Small intestine (tissue), 7 donors: ENCODE measurements at regions not wholly inside any gene's neighbourhood (a gene's known extent, or its start where the extent isn't known, plus 50 kb on each side); places are given as distances from the start of the nearest gene placed in this dataset.

Experiments used
- DNase-seq, 2 donors: peaks; one replicate each; pipeline versions ENCODE4 v3.0.0 to v3.0.0-alpha.2; 2013
- FAIRE-seq: peaks from 2 replicates; lab custom pipeline; 2012; peaks lifted over from hg19 to GRCh38; lab: Jason Lieb, UNC
- H3K27ac ChIP-seq, 3 donors: one replicate each; pipeline ENCODE4 v1.5.1; 2013; ENCODE audit warnings: low read length in 2 of 3, mild to moderate bottlenecking in 2 of 3, control low read depth in 1 of 3, inconsistent platforms in 1 of 3, low read depth in 1 of 3, moderate library complexity in 1 of 3
- H3K27me3 ChIP-seq, 3 donors: one replicate each; pipeline ENCODE4 v1.6.1; 2013; ENCODE audit warnings: low read length in 3 of 3, inconsistent platforms in 1 of 3; ENCODE audit not compliant: control insufficient read depth in 3 of 3, insufficient read depth in 3 of 3
- H3K36me3 ChIP-seq, 3 donors: one replicate each; pipeline ENCODE4 v1.6.1; 2013; ENCODE audit warnings: low read length in 3 of 3, inconsistent platforms in 1 of 3, low read depth in 1 of 3, mild to moderate bottlenecking in 1 of 3, moderate library complexity in 1 of 3; ENCODE audit not compliant: control insufficient read depth in 3 of 3, insufficient read depth in 2 of 3
- H3K4me1 ChIP-seq, 3 donors: one replicate each; pipeline ENCODE4 v1.6.1; 2013; ENCODE audit warnings: low read length in 2 of 3, inconsistent platforms in 1 of 3, low read depth in 1 of 3, mild to moderate bottlenecking in 1 of 3, moderate library complexity in 1 of 3; ENCODE audit not compliant: control insufficient read depth in 3 of 3, insufficient read depth in 2 of 3
- H3K4me3 ChIP-seq, 3 donors: one replicate each; pipeline ENCODE4 v1.5.1; 2013; ENCODE audit warnings: low read length in 3 of 3, control low read depth in 1 of 3, inconsistent platforms in 1 of 3, low read depth in 1 of 3, mild to moderate bottlenecking in 1 of 3, moderate library complexity in 1 of 3
- H3K9me3 ChIP-seq, 2 donors: one replicate each; pipeline ENCODE4 v1.6.1; 2013; ENCODE audit warnings: low read depth in 1 of 2, low read length in 1 of 2; ENCODE audit not compliant: control insufficient read depth in 2 of 2, insufficient read depth in 1 of 2
- WGBS, 3 donors: extraction: QIAGEN DNeasy Blood & Tissue Kit; methylation state at CpG; one replicate each; pipeline ENCODE4 v1.1.7; 2013; 5-methylcytosine and 5-hydroxymethylcytosine counted together
- donor health status: healthy with polysubstance abuse.
- donor health status: control.
- donor health status: control.
- donor health status: Bipolar disorder and iron deficiency.
- donor health status: healthy.

DNA sequence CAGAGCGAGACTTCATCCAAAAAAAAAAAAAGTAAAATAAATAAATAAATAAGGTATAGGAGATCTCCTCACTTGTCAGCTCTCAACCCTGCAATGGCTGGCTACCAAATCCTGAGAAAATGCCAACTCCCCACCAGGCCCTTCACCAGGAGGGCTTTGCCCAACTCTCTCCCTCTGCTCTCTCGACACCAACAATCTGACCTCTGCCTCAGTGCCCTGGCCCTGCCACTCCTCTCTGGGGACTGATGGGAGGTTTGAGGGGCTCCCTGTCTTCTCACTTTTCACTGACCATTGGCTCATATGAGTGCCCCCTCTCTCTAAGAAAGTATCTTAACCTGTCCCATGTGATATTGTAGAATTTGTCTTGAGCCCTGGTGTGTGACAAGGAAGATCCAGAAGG, 52.6 kb upstream of the SH3PXD2B start:
- Histone ChIP-seq H3K4me3 (no peak overlapping the region), H3K27ac (no peak overlapping the region), H3K4me1 (no peaks in the 10 kb centered on the region), H3K36me3 (no peaks in the 10 kb centered on the region), H3K27me3 (no peaks in the 10 kb centered on the region), H3K9me3 (no peaks in the 10 kb centered on the region)
- WGBS, 3 donors, result 89 to 94% (median 92%) methylated on average over 2 of the region's 2 CpGs
- DNase-seq (no peak), FAIRE-seq (no peak)

DNA sequence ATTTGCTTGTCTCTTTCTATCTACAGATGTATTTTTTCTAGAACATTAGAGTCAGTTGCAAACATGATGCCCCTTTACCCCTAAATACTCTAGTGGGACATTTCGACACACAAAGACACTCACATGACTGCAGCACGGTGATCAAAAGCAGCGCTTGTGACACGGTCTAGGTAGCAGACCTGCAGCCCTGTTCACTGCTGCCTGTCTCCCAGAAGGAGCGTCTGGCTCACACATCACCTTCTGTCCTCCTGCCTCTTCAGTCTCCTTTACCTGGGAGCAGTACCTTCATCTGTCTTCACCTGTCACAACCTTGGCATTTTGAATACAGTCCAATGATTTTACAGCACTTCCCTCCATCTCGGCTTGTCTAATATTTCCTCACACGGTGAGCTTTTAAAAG, 51.9 kb upstream of the SH3PXD2B start:
- Histone ChIP-seq H3K36me3 (no peaks in the 10 kb centered on the region), H3K4me3 (no peak overlapping the region), H3K9me3 (no peaks in the 10 kb centered on the region), H3K27me3 (no peaks in the 10 kb centered on the region), H3K4me1 (no peaks in the 10 kb centered on the region), H3K27ac (no peak overlapping the region)
- 55 to 70% (median 59%) methylated on average over 7 of the region's 7 CpGs for WGBS, 3 donors
- DNase-seq, result no peak
- FAIRE-seq, result no peak

DNA sequence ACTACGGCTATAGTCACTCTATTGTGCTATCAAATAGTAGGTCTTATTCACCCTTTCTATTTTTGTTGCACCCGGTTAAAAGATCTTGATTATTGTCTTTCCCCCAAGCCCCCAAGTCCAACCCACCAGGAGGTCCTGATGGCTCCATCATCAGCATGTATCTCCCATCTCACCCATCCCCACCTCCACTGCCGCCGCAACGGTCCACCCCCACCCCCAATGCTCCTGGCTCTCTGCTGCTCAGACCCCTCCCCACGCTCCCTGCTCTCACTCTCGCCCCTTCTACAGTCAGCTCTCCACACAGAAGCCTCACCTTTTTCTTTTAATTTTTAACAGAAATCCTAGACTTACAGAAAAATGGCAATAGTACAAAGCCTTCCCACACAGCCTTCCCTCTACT, 51.5 kb upstream of the SH3PXD2B start:
- Histone ChIP-seq H3K4me3 (no peak overlapping the region), H3K9me3 (no peaks in the 10 kb centered on the region), H3K4me1 (no peaks in the 10 kb centered on the region), H3K27me3 (no peaks in the 10 kb centered on the region), H3K36me3 (no peaks in the 10 kb centered on the region), H3K27ac (no peak overlapping the region)
- FAIRE-seq (no peak), DNase-seq (no peak)
- 68 to 89% (median 81%) methylated on average over 7 of the region's 7 CpGs for WGBS, 3 donors

DNA sequence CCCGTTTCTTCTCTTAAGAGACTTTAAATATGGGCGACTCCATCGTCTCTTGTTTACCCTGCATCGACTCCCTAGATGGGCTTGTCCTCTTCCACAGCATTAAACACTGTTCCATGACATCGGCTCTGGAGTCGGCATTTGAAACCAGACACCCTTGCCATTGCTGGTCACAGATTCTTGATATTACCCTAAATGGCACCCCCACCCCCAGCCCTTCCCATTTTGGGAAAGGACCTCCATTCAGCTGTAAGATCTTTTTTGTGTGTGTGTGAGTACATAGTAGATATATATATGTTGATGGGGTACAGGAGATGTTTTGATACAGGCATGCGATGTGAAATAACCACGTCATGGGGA, 51.1 kb upstream of the SH3PXD2B start:
- Histone ChIP-seq H3K27ac (no peak overlapping the region), H3K36me3 (no peaks in the 10 kb centered on the region), H3K4me3 (no peak overlapping the region), H3K9me3 (no peaks in the 10 kb centered on the region), H3K4me1 (no peaks in the 10 kb centered on the region), H3K27me3 (no peaks in the 10 kb centered on the region)
- 81 to 82% (median 82%) methylated on average over 8 of the region's 8 CpGs for WGBS, 3 donors
- FAIRE-seq (no peak), DNase-seq (no peak)

DNA sequence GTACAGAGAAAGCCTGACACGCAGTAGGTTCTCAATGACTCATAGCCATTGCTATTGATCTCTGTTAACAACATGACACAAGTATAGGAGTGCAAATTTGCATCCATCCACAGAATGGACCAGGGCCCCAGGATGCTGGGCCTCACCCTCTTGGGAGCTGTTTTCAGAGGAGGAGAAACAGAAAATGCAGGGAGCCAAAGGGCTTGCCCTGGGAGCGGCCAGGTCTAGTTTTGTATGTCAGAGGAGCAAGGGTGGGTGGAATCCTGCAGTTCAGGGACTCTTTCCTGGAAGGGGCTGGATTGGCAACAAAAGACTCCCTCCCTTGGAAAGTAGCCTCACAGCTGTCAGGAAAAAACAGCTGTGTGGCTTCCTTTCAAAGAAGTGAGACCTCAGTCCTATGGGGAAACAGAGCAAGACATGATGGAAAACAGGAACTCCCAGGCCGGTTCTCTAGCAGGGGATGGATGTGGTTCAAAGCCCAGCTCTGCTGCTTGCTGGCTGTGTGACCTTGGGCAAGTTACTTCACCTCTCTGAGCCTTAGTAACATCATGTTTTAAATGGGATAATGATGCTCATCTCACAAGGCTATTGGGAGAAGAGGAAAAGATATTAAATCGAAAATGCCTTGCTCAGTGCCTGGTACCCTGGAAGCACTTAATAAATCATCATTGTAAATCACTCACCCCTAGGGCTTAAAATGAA, 50.5 kb upstream of the SH3PXD2B start:
- Histone ChIP-seq H3K9me3 (no peaks in the 10 kb centered on the region), H3K27ac (peak overlapping the region in 1 of 3 donors; percentile 21), H3K27me3 (no peaks in the 10 kb centered on the region), H3K36me3 (no peaks in the 10 kb centered on the region), H3K4me3 (no peak overlapping the region), H3K4me1 (no peaks in the 10 kb centered on the region)
- no peak for FAIRE-seq
- no peak for DNase-seq
- 65 to 73% (median 72%) methylated on average over 4 of the region's 4 CpGs for WGBS, 3 donors

DNA sequence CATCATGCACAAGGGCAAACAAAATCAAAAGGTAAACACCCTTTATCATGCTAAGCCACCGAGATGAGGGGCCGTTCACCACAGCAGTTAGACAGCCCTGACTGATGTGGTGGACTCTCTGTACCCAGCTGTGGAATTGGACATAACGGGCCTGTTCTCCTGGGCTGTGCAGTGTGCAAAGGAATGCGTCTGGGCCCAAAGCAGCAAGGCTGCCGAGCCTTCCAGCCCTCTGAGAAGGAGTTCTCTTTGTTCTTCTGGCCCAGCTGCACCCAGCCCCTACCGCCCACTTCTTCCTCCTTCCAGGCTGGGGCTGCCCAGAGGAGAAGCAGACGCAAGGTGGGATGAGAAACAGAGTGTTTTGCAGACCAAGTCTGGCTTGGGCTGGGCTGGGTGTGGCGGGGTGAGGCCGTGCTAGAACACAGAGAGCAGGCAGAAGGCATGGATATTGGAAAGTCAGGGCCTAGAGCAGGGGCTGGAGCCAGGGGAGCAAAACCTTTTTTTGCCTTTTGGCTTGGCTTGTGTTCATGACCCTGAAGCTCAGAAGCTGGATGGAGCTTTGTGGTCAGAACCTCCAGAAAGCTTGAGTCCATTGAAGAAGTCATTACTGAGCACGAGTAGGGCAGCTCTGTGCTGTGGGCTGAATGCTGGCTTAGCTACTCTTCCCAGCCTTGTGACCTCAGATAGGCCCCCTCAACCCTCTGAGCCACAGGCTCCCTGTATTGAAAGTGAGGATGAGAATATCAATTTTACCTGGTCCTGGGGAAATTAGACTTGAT, 49.8 kb upstream of the SH3PXD2B start:
- Histone ChIP-seq H3K27ac (peak overlapping the region in 2 of 3 donors; percentile 17 to 21), H3K9me3 (peaks cover 0 to under 1% of the 10 kb centered on the region in 2 donors), H3K27me3 (no peaks in the 10 kb centered on the region), H3K4me3 (no peak overlapping the region), H3K4me1 (no peaks in the 10 kb centered on the region), H3K36me3 (no peaks in the 10 kb centered on the region)
- no peak for FAIRE-seq
- 30 to 46% (median 37%) methylated on average over 10 of the region's 10 CpGs for WGBS, 3 donors
- peak in 1 of 2 donors; percentile 27 for DNase-seq
